ENCODE measurements at regions not wholly inside any gene's neighbourhood (a gene's known extent, or its start where the extent isn't known, plus 50 kb on each side); places are given as distances from the start of the nearest gene placed in this dataset.

GRCh38 chr3:34862456-34862855, 776.9 kb upstream of the ARPP21 start:
- TF ChIP-seq PAX5 (IDR thresholded peaks at IDR 0.05; ENCODE audit: insufficient read depth, low read length, severe bottlenecking) (no peak), POLR2AphosphoS5 (IDR thresholded peaks at IDR 0.05; ENCODE audit: low read depth, low read length) (no peak), POLR2A (IDR thresholded peaks at IDR 0.05; ENCODE audit: low read depth, low read length) (no peak), SPI1 (IDR thresholded peaks at IDR 0.05; ENCODE audit: low read depth, low read length) (no peak), POU2F2 (IDR thresholded peaks at IDR 0.05; ENCODE audit: low read depth, low read length) (no peak), TAF1 (IDR thresholded peaks at IDR 0.05; ENCODE audit: low read depth, low read length) (no peak)
- FAIRE-seq: no peak
- no peak for DNase-seq (ENCODE audit: insufficient read length, low spot score)

DNA sequence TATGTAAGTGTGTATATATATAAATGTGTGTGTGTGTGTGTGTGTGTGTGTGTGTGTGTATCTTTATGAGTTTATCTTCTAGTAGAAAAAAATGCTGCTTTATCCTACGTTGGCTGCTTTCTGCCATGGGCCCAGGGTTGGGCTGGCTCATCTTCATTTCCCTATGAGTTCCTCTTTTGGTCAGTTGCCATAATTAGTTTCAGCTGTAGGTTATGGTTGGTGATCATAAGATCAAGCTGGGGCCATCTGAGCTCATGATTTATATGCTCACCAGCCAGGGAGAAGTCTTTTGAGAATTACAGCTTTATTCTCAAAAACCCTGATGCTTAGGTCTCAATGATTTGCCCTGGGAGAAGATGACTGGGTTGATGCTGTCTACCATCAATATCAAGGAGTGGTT, 775.8 kb upstream of the ARPP21 start:
- DNase-seq (ENCODE audit: insufficient read length, low spot score) (no peak), FAIRE-seq (no peak)
- TF ChIP-seq PAX5 (IDR thresholded peaks at IDR 0.05; ENCODE audit: insufficient read depth, low read length, severe bottlenecking): no peak
- no peak for TF ChIP-seq SPI1 (IDR thresholded peaks at IDR 0.05; ENCODE audit: low read depth, low read length)
- TF ChIP-seq POLR2AphosphoS5 (IDR thresholded peaks at IDR 0.05; ENCODE audit: low read depth, low read length): no peak
- TF ChIP-seq POU2F2 (IDR thresholded peaks at IDR 0.05; ENCODE audit: low read depth, low read length): no peak
- TF ChIP-seq POLR2A (IDR thresholded peaks at IDR 0.05; ENCODE audit: low read depth, low read length): no peak

- TF ChIP-seq POLR2AphosphoS5 (IDR thresholded peaks at IDR 0.05; ENCODE audit: low read depth, low read length): no peak
- TF ChIP-seq TAF1 (IDR thresholded peaks at IDR 0.05; ENCODE audit: low read depth, low read length): no peak
- TF ChIP-seq PAX5 (IDR thresholded peaks at IDR 0.05; ENCODE audit: insufficient read depth, low read length, severe bottlenecking): no peak
- TF ChIP-seq POU2F2 (IDR thresholded peaks at IDR 0.05; ENCODE audit: low read depth, low read length): no peak
- no peak for TF ChIP-seq POLR2A (IDR thresholded peaks at IDR 0.05; ENCODE audit: low read depth, low read length)
- FAIRE-seq (no peak), DNase-seq (ENCODE audit: insufficient read length, low spot score) (no peak)
Measured at GRCh38 chr3:34864011-34864410, 775.3 kb upstream of the ARPP21 start.

- TF ChIP-seq TAF1 (IDR thresholded peaks at IDR 0.05; ENCODE audit: low read depth, low read length) (no peak), POLR2AphosphoS5 (IDR thresholded peaks at IDR 0.05; ENCODE audit: low read depth, low read length) (no peak), SPI1 (IDR thresholded peaks at IDR 0.05; ENCODE audit: low read depth, low read length) (no peak), POLR2A (IDR thresholded peaks at IDR 0.05; ENCODE audit: low read depth, low read length) (no peak), PAX5 (IDR thresholded peaks at IDR 0.05; ENCODE audit: insufficient read depth, low read length, severe bottlenecking) (no peak), POU2F2 (IDR thresholded peaks at IDR 0.05; ENCODE audit: low read depth, low read length) (no peak)
- no peak for FAIRE-seq
- no peak for DNase-seq (ENCODE audit: insufficient read length, low spot score)
Measured at GRCh38 chr3:34865346-34865745, 774.0 kb upstream of the ARPP21 start.

DNA sequence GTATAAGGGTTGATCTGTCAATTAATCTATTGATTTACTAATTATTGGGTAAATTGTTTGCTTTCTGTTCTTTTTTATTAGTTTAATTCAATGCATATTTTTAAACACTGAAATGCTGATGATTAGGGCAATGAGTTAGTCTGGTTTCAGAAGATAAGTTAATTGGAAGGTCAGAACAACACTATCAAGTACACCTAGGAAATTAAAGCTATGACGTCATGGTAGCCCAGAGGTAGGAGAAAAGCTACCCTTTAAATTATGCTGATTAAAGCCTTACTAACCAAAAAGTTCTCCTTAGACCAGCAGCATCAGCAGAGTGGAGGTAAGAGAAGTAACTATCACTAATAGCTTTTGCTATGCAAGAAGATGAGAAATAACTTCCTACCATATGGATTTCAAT, 770.4 kb upstream of the ARPP21 start:
- DNase-seq (ENCODE audit: insufficient read length, low spot score): no peak
- TF ChIP-seq POU2F2 (IDR thresholded peaks at IDR 0.05; ENCODE audit: low read depth, low read length) (no peak), PAX5 (IDR thresholded peaks at IDR 0.05; ENCODE audit: insufficient read depth, low read length, severe bottlenecking) (no peak), POLR2AphosphoS5 (IDR thresholded peaks at IDR 0.05; ENCODE audit: low read depth, low read length) (no peak), TAF1 (IDR thresholded peaks at IDR 0.05; ENCODE audit: low read depth, low read length) (no peak), POLR2A (IDR thresholded peaks at IDR 0.05; ENCODE audit: low read depth, low read length) (no peak), SPI1 (IDR thresholded peaks at IDR 0.05; ENCODE audit: low read depth, low read length) (no peak)
- no peak for FAIRE-seq

GRCh38 chr3:34869696-34870095, 769.6 kb upstream of the ARPP21 start:
- FAIRE-seq: no peak

GRCh38 chr3:34872406-34872805, 766.9 kb upstream of the ARPP21 start:
- FAIRE-seq (no peak), DNase-seq (ENCODE audit: insufficient read length, low spot score) (no peak)
- TF ChIP-seq TAF1 (IDR thresholded peaks at IDR 0.05; ENCODE audit: low read depth, low read length) (no peak), POLR2AphosphoS5 (IDR thresholded peaks at IDR 0.05; ENCODE audit: low read depth, low read length) (no peak), PAX5 (IDR thresholded peaks at IDR 0.05; ENCODE audit: insufficient read depth, low read length, severe bottlenecking) (no peak), POU2F2 (IDR thresholded peaks at IDR 0.05; ENCODE audit: low read depth, low read length) (no peak), SPI1 (IDR thresholded peaks at IDR 0.05; ENCODE audit: low read depth, low read length) (no peak), POLR2A (IDR thresholded peaks at IDR 0.05; ENCODE audit: low read depth, low read length) (no peak)

More at GRCh38 chr3:34869696-34870095, 769.6 kb upstream of the ARPP21 start:
- no peak for DNase-seq (ENCODE audit: insufficient read length, low spot score)
- TF ChIP-seq POU2F2 (IDR thresholded peaks at IDR 0.05; ENCODE audit: low read depth, low read length) (no peak), SPI1 (IDR thresholded peaks at IDR 0.05; ENCODE audit: low read depth, low read length) (no peak), POLR2A (IDR thresholded peaks at IDR 0.05; ENCODE audit: low read depth, low read length) (no peak), POLR2AphosphoS5 (IDR thresholded peaks at IDR 0.05; ENCODE audit: low read depth, low read length) (no peak), TAF1 (IDR thresholded peaks at IDR 0.05; ENCODE audit: low read depth, low read length) (no peak), PAX5 (IDR thresholded peaks at IDR 0.05; ENCODE audit: insufficient read depth, low read length, severe bottlenecking) (no peak)

DNA sequence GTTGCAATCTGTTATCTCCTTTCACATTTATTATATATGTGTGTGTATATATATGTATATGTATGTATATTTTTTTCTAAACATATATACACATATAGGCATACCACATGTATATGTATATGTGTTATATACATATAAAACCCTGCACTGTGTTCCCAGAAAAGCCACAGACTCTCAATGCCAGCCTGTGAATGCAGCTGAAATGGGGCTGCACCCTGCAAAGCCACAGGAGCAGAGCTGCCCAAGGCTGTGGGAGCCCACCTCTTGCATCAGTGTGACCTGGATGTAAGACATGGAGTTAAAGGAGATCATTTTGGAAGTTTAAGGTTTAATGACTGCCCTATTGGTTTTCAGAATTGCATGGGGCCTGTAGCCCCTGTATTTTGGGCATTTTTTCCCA, 762.3 kb upstream of the ARPP21 start:
- no peak for TF ChIP-seq POLR2AphosphoS5 (IDR thresholded peaks at IDR 0.05; ENCODE audit: low read depth, low read length)
- TF ChIP-seq SPI1 (IDR thresholded peaks at IDR 0.05; ENCODE audit: low read depth, low read length): no peak
- no peak for TF ChIP-seq POLR2A (IDR thresholded peaks at IDR 0.05; ENCODE audit: low read depth, low read length)
- no peak for TF ChIP-seq PAX5 (IDR thresholded peaks at IDR 0.05; ENCODE audit: insufficient read depth, low read length, severe bottlenecking)
- no peak for TF ChIP-seq TAF1 (IDR thresholded peaks at IDR 0.05; ENCODE audit: low read depth, low read length)
- no peak for TF ChIP-seq POU2F2 (IDR thresholded peaks at IDR 0.05; ENCODE audit: low read depth, low read length)
- DNase-seq (ENCODE audit: insufficient read length, low spot score) (no peak), FAIRE-seq (no peak)

GRCh38 chr3:34878488-34878887, 760.8 kb upstream of the ARPP21 start:
- DNase-seq (ENCODE audit: insufficient read length, low spot score) (no peak), FAIRE-seq (no peak)
- TF ChIP-seq SPI1 (IDR thresholded peaks at IDR 0.05; ENCODE audit: low read depth, low read length) (no peak), POLR2AphosphoS5 (IDR thresholded peaks at IDR 0.05; ENCODE audit: low read depth, low read length) (no peak), POLR2A (IDR thresholded peaks at IDR 0.05; ENCODE audit: low read depth, low read length) (no peak), POU2F2 (IDR thresholded peaks at IDR 0.05; ENCODE audit: low read depth, low read length) (no peak), TAF1 (IDR thresholded peaks at IDR 0.05; ENCODE audit: low read depth, low read length) (no peak), PAX5 (IDR thresholded peaks at IDR 0.05; ENCODE audit: insufficient read depth, low read length, severe bottlenecking) (no peak)

DNA sequence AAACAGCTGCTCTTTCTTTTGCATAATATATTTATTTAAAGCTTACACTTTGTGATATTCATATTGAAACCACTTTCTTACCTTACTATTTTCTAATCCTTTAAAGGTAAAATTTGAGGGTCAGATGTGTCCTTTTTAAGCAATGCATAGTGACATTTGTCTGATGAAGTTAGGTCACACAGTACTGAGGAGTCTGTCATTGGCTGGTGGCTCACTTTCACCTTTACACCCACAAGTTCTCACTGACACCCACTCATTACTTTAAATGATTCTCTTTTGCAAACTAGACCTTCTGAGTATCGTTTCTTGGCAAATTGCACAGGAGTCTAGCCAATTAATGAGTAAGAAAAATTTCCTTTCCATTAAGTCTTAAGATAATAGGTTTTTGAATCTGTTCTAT, 758.3 kb upstream of the ARPP21 start:
- no peak for DNase-seq (ENCODE audit: insufficient read length, low spot score)
- FAIRE-seq: no peak
- TF ChIP-seq SPI1 (IDR thresholded peaks at IDR 0.05; ENCODE audit: low read depth, low read length): no peak
